ENCODE measurements at regions not wholly inside any gene's neighbourhood (a gene's known extent, or its start where the extent isn't known, plus 50 kb on each side); places are given as distances from the start of the nearest gene placed in this dataset.

DNA sequence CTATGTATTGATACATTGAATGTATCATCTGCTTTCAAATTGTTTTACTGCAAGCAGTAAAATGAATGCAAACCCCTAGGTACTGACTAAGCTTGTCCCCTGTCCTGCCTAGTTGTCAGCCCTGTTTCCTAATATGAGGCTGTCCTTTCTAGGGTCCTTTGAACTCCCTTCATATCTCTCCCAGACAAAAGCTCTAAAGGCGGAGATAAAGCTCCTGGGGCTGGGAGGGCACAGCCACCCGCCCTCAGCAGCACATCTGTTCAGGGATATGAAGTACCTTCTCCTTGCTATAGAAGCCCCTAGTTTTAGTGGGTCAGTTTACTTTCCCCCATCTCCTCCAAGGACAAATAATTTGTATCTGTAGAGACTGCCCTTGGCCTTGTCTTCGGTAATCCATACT lies 93.1 kb upstream of the ETS2 start:
- TF ChIP-seq, protein P1, sequence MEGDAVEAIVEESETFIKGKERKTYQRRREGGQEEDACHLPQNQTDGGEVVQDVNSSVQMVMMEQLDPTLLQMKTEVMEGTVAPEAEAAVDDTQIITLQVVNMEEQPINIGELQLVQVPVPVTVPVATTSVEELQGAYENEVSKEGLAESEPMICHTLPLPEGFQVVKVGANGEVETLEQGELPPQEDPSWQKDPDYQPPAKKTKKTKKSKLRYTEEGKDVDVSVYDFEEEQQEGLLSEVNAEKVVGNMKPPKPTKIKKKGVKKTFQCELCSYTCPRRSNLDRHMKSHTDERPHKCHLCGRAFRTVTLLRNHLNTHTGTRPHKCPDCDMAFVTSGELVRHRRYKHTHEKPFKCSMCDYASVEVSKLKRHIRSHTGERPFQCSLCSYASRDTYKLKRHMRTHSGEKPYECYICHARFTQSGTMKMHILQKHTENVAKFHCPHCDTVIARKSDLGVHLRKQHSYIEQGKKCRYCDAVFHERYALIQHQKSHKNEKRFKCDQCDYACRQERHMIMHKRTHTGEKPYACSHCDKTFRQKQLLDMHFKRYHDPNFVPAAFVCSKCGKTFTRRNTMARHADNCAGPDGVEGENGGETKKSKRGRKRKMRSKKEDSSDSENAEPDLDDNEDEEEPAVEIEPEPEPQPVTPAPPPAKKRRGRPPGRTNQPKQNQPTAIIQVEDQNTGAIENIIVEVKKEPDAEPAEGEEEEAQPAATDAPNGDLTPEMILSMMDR (IDR thresholded peaks at IDR 0.05; ENCODE audit: low read depth, low read length) = no peak
- TF ChIP-seq, protein P2, sequence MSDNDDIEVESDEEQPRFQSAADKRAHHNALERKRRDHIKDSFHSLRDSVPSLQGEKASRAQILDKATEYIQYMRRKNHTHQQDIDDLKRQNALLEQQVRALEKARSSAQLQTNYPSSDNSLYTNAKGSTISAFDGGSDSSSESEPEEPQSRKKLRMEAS (IDR thresholded peaks at IDR 0.05; ENCODE audit: low read depth, low read length) = no peak
